OCI-LY3 (cell line): ENCODE measurements at regions not wholly inside any gene's neighbourhood (a gene's known extent, or its start where the extent isn't known, plus 50 kb on each side); places are given as distances from the start of the nearest gene placed in this dataset.
"Not testable (repeated sequence)": the region's sequence is repeated elsewhere in the genome, so short reads cannot be mapped to it uniquely, and the experiment has no call there.

Experiments
- EZH2phosphoT487 ChIP-seq: fragments of 200-600 bp; shearing (Covaris generic); IDR thresholded peaks from 2 replicates; pipeline ENCODE4 v1.6.1; 2018; ENCODE audit warnings: antibody characterized with exemption, mixed run types, low read depth
- TF ChIP-seq, protein P1 (sequence below): fragments of 200-600, 300-600 bp; sonication (generic); IDR thresholded peaks from 2 replicates; pipeline ENCODE4 v1.5.1; 2014; ENCODE audit warnings: antibody characterized with exemption, low read length, low read depth

DNA sequence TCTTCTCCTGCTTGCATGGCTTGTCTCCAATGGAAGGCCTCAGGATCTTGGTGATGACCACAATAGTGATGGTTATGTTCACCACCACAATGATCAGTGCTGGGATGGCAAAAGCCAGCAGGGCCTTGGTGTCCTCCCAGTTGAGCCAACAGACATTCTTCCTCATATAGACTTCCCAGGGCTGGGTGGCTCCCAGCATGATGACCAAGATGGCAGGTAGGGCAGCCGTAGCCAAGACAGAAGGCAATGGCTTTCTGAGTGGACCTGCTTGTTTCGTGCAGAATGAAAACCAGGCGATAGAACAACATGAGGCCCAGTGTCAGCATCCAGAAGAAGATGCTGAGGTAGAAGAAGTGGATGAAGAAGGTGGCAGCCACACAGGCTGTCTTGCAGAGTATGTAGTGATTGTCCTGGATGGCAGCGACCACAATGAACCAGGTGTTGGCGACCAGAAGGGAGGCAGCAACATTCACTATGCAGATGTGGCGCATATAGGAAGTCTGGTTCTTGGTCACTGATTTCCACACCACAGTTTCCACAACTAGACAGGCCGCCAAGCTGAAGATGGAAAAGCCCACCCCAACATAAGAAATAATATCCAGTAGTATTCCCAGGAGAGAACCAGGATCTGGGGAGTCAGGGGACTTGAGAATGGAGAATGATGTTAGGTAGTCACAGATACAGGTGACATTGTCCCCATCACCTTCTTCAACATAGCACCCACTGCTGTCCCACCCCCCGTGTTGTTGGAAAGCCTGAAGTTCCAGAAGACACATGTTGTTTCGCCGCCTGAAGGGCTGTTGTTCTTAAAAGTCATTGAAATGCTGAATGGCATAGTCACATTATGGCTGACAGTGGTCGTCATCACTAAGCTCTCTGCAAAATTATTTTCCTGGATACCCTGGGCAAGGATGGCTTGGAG, 1671.4 kb downstream of the SPATA31A7 start:
- TF ChIP-seq, protein P1, sequence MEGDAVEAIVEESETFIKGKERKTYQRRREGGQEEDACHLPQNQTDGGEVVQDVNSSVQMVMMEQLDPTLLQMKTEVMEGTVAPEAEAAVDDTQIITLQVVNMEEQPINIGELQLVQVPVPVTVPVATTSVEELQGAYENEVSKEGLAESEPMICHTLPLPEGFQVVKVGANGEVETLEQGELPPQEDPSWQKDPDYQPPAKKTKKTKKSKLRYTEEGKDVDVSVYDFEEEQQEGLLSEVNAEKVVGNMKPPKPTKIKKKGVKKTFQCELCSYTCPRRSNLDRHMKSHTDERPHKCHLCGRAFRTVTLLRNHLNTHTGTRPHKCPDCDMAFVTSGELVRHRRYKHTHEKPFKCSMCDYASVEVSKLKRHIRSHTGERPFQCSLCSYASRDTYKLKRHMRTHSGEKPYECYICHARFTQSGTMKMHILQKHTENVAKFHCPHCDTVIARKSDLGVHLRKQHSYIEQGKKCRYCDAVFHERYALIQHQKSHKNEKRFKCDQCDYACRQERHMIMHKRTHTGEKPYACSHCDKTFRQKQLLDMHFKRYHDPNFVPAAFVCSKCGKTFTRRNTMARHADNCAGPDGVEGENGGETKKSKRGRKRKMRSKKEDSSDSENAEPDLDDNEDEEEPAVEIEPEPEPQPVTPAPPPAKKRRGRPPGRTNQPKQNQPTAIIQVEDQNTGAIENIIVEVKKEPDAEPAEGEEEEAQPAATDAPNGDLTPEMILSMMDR, result not testable (repeated sequence)
- not testable (repeated sequence) for TF ChIP-seq EZH2phosphoT487
